Endodermal cell (in vitro differentiated cells): ENCODE measurements at regions not wholly inside any gene's neighbourhood (a gene's known extent, or its start where the extent isn't known, plus 50 kb on each side); places are given as distances from the start of the nearest gene placed in this dataset.
A peak's percentile ranks its signal among the peaks of the same experiment; 100 is the strongest.

Experiments used
- DNase-seq: peaks from one replicate; pipeline ENCODE4 v3.0.0-alpha.2; 2017
- H3K27ac ChIP-seq: 2 replicates; pipeline ENCODE4 v1.5.1; 2013; ENCODE audit warnings: mild to moderate bottlenecking, low read depth, low read length, moderate library complexity
- H3K27me3 ChIP-seq: 2 replicates; pipeline ENCODE4 v1.6.1; 2013; ENCODE audit warnings: mild to moderate bottlenecking, low read length, moderate library complexity; ENCODE audit not compliant: insufficient read depth, control insufficient read depth, poor library complexity, severe bottlenecking
- H3K36me3 ChIP-seq: 2 replicates; pipeline ENCODE4 v1.7.0; 2013; ENCODE audit warnings: mild to moderate bottlenecking, low read length, moderate library complexity; ENCODE audit not compliant: control insufficient read depth, insufficient read depth
- H3K4me1 ChIP-seq: one replicate; pipeline ENCODE4 v1.7.0; 2013; ENCODE audit warnings: low read length; ENCODE audit not compliant: control insufficient read depth, insufficient read depth
- H3K4me3 ChIP-seq: 2 replicates; pipeline ENCODE4 v1.5.1; 2013; ENCODE audit warnings: mild to moderate bottlenecking, low read length, moderate library complexity
- H3K9ac ChIP-seq: 2 replicates; pipeline ENCODE4 v1.6.1; 2013; ENCODE audit warnings: mild to moderate bottlenecking, low read length, moderate library complexity; ENCODE audit not compliant: poor library complexity, severe bottlenecking; ENCODE audit errors: extremely low read depth
- H3K9me3 ChIP-seq: 2 replicates; pipeline ENCODE4 v1.6.1; 2013; ENCODE audit warnings: mild to moderate bottlenecking, low read length, moderate library complexity; ENCODE audit not compliant: control insufficient read depth
- H3K27ac Mint-ChIP-seq: 2 replicates; pipeline ENCODE4 v1.8.0; 2020; ENCODE audit warnings: mixed read lengths
- H3K27me3 Mint-ChIP-seq: 2 replicates; pipeline ENCODE4 v1.8.0; 2021; ENCODE audit warnings: mild to moderate bottlenecking, mixed read lengths; ENCODE audit not compliant: insufficient read depth
- H3K36me3 Mint-ChIP-seq: 2 replicates; pipeline ENCODE4 v1.8.0; 2020; ENCODE audit warnings: low read depth, mixed read lengths
- H3K4me1 Mint-ChIP-seq: 2 replicates; pipeline ENCODE4 v1.8.0; 2020; ENCODE audit warnings: mixed read lengths
- H3K4me3 Mint-ChIP-seq: 2 replicates; pipeline ENCODE4 v1.8.0; 2020; ENCODE audit warnings: mild to moderate bottlenecking, moderate library complexity, mixed read lengths
- H3K9me3 Mint-ChIP-seq: 2 replicates; pipeline ENCODE4 v1.8.0; 2020; ENCODE audit warnings: mild to moderate bottlenecking, mixed read lengths
- WGBS, 2 experiments: methylation state at CpG; one replicate each; pipeline versions ENCODE4 v1.1.5 to v1.1.7; 2013; ENCODE audit warnings: missing lambda C conversion rate in 2 of 2, mixed read lengths in 1 of 2; ENCODE audit not compliant: insufficient coverage in 1 of 2, insufficient read length in 1 of 2; 5-methylcytosine and 5-hydroxymethylcytosine counted together
- TF ChIP-seq, protein P1 (sequence below): fragments of 200-600 bp; sonication (generic); conservative IDR thresholded peaks from 2 replicates; pipeline ENCODE4 v1.5.0; 2021; ENCODE audit warnings: antibody characterized with exemption, mild to moderate bottlenecking

DNA sequence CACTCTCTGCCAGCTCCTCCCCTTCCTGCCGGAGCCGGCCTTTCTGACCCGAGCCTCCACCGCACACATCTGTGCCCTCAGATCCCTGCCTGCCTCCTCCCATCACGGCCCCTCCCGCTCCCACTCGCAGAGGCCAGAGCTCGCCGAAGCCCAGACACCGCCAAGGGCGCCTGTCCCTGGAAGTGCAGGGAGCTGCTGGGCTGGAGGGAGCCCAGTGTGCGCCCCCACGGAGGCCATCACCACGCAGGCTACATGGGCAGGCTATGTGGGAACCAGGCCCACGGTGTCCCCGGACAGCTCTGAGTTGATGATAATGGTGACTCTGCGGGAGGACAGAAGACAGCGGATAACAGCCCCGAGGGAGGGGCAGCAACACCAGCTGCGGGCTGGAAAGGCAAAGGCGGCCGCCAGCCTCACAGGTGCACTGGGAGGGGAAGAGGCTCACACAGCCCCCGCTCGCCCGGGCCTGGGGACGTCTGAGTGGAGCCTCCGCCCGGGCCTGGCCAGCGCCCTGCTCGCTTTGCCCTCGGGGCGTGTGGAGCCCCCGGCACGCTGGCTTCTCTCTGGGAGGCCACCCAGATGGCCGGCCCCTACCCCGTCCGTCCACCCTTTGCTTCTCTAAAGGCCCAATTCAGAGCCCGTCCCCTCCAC lies 154.9 kb downstream of the DLL1 start:
- peak; percentile 33 for DNase-seq
- Histone ChIP-seq H3K9me3 (no peaks in the 10 kb centered on the region), H3K36me3 (no peaks in the 10 kb centered on the region), H3K4me1 (no peaks in the 10 kb centered on the region), H3K4me3 (no peak overlapping the region), H3K9ac (no peak overlapping the region), H3K27me3 (no peaks in the 10 kb centered on the region), H3K27ac (no peak overlapping the region)
- H3K4me3 Mint-ChIP-seq = no peak overlapping the region
- TF ChIP-seq, protein P1, sequence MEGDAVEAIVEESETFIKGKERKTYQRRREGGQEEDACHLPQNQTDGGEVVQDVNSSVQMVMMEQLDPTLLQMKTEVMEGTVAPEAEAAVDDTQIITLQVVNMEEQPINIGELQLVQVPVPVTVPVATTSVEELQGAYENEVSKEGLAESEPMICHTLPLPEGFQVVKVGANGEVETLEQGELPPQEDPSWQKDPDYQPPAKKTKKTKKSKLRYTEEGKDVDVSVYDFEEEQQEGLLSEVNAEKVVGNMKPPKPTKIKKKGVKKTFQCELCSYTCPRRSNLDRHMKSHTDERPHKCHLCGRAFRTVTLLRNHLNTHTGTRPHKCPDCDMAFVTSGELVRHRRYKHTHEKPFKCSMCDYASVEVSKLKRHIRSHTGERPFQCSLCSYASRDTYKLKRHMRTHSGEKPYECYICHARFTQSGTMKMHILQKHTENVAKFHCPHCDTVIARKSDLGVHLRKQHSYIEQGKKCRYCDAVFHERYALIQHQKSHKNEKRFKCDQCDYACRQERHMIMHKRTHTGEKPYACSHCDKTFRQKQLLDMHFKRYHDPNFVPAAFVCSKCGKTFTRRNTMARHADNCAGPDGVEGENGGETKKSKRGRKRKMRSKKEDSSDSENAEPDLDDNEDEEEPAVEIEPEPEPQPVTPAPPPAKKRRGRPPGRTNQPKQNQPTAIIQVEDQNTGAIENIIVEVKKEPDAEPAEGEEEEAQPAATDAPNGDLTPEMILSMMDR = no peak
- H3K27me3 Mint-ChIP-seq = peaks cover 2% of the 10 kb centered on the region
- H3K4me1 Mint-ChIP-seq = no peaks in the 10 kb centered on the region
- H3K36me3 Mint-ChIP-seq = no peaks in the 10 kb centered on the region
- no peak overlapping the region for H3K27ac Mint-ChIP-seq
- WGBS, 2 experiments = 95 to 97% methylated on average over 27 to 38 of the region's 38 CpGs
- peaks cover 31% of the 10 kb centered on the region for H3K9me3 Mint-ChIP-seq

DNA sequence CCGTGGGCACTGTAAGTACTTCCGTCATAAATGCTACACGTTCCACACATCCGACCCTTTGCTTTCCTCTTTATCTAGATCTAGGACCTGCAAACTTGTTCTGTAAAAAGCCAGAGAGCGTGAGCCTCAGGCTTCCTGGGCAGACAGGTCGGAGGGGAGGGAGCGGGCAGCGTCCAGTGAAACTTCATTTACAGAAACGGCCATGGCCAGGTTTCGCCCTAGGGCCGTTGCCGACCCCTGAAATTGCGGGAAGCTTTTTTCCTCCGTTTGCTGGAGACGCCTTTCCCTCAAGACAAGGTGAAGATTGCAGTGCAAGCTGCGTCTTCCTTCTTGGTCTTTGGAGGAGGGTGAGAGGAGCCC lies 155.4 kb downstream of the DLL1 start:
- no peaks in the 10 kb centered on the region for H3K4me1 Mint-ChIP-seq
- no peak overlapping the region for H3K9ac ChIP-seq
- no peak for DNase-seq
- H3K9me3 ChIP-seq = no peaks in the 10 kb centered on the region
- H3K27ac Mint-ChIP-seq = no peak overlapping the region
- H3K9me3 Mint-ChIP-seq = peaks cover 31% of the 10 kb centered on the region
- no peaks in the 10 kb centered on the region for H3K36me3 Mint-ChIP-seq
- 96% methylated on average over 15 to 16 of the region's 16 CpGs for WGBS, 2 experiments
- H3K4me1 ChIP-seq = no peaks in the 10 kb centered on the region
- no peaks in the 10 kb centered on the region for H3K36me3 ChIP-seq
- H3K27me3 ChIP-seq = no peaks in the 10 kb centered on the region
- H3K4me3 ChIP-seq = no peak overlapping the region
- H3K27ac ChIP-seq = no peak overlapping the region
- H3K4me3 Mint-ChIP-seq = no peak overlapping the region
- peaks cover 2% of the 10 kb centered on the region for H3K27me3 Mint-ChIP-seq
- TF ChIP-seq, protein P1 = no peak

DNA sequence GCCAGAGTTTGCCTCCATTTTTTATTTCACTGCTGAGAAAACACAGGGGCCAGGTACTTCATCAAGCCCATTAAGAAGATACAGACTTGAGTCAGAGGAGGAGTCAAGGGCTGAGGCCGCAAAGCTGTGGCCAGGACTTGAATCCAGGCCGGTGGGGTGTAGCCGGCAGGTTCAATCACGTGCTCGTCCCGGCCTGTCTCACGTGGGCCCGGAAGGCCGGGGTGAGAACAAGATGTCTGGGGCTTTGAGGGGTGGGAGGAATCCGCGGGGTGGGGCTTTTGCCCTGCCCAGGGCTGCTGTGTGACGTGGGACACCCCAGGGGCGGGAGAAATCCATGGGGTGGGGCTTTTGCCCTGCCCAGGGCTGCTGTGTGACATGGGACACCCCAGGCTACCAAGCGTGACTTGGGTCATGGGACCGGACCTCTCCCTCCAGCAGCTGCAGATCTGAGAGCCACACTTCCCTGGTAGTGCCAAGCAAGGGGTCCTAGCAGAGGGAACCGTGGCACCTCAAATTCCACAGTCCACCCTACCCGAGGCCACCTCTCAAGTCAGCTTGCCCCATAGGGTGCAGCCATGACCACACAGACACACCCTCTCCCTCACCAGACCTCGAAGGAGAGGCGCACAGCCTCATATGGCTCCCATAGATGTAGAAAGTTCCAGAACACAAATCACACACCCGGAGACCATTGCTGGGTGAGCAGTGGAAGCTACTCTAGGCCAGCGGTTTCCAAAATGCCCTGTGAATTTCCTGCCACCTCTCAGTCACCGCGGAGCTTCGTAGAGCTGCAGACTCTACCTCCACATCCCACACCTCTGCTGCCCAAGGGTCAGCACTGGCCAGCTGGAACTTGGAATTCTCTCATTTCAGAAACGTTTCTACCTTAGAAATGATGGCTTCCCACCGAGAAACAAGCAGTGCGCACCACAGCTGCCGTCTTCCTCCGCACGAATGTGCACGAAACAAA lies 156.1 kb downstream of the DLL1 start:
- Mint-ChIP-seq H3K27ac (no peak overlapping the region), H3K4me1 (no peaks in the 10 kb centered on the region), H3K9me3 (peaks cover 31% of the 10 kb centered on the region), H3K36me3 (no peaks in the 10 kb centered on the region), H3K27me3 (peaks cover 2% of the 10 kb centered on the region), H3K4me3 (no peak overlapping the region)
- Histone ChIP-seq H3K36me3 (no peaks in the 10 kb centered on the region), H3K4me1 (no peaks in the 10 kb centered on the region), H3K4me3 (no peak overlapping the region), H3K9me3 (no peaks in the 10 kb centered on the region), H3K9ac (no peak overlapping the region), H3K27me3 (no peaks in the 10 kb centered on the region), H3K27ac (no peak overlapping the region)
- TF ChIP-seq, protein P1 = no peak
- 89 to 92% methylated on average over 22 to 31 of the region's 31 CpGs for WGBS, 2 experiments
- peak; percentile 32 for DNase-seq
